K562 (cell line): ENCODE measurements at regions not wholly inside any gene's neighbourhood (a gene's known extent, or its start where the extent isn't known, plus 50 kb on each side); places are given as distances from the start of the nearest gene placed in this dataset.

Experiments used
- CBFA2T3 ChIP-seq: fragments of 450-650 bp; IDR thresholded peaks from 2 replicates; pipeline ENCODE4 v1.6.1; 2017
- ELF4 ChIP-seq: fragments of 450-650 bp; formaldehyde crosslinking; IDR thresholded peaks from 2 replicates; pipeline ENCODE4 v1.4.0; 2022; ENCODE audit warnings: missing genetic modification characterization
- KDM5B ChIP-seq: fragments of 200-600 bp; sonication (generic); IDR thresholded peaks from 2 replicates; pipeline ENCODE4 v1.6.1; 2012; ENCODE audit warnings: low read depth, mild to moderate bottlenecking, moderate library complexity, low read length, control low read depth, inconsistent platforms; ENCODE audit not compliant: insufficient replicate concordance
- KLF16 ChIP-seq: IDR thresholded peaks from 2 replicates; pipeline ENCODE4 v1.6.1; 2016; ENCODE audit warnings: antibody characterized with exemption
- MXI1 ChIP-seq: IDR thresholded peaks from 2 replicates; pipeline ENCODE4 v1.6.1; 2011; ENCODE audit warnings: low read depth, mild to moderate bottlenecking, improper control_type of control experiment, low read length
- NFE2L1 ChIP-seq: fragments of 450-650 bp; IDR thresholded peaks from 2 replicates; pipeline ENCODE4 v1.6.1; 2016; ENCODE audit warnings: missing genetic modification characterization, low read depth, mild to moderate bottlenecking, missing compliant biosample characterization, moderate library complexity, borderline replicate concordance
- NR2C1 ChIP-seq, 2 experiments: fragments of 450-650 bp; IDR thresholded peaks; 2 replicates each; pipeline ENCODE4 v1.6.1; 2017; ENCODE audit warnings: mild to moderate bottlenecking in 2 of 2, antibody characterized with exemption in 1 of 2, inconsistent platforms in 1 of 2, missing compliant biosample characterization in 1 of 2, missing genetic modification characterization in 1 of 2
- NR4A1 ChIP-seq, 2 experiments: fragments of 250-450 bp in 1 of 2; fragments of 450-650 bp in 1 of 2; sonication (Bioruptor Pico) in 1 of 2; IDR thresholded peaks; 2 replicates each; pipeline versions ENCODE4 v1.4.0 to v1.6.1; 2016 to 2020; ENCODE audit warnings: mild to moderate bottlenecking in 2 of 2, missing compliant biosample characterization in 1 of 2, missing genetic modification characterization in 1 of 2, moderate library complexity in 1 of 2
- POLR3A ChIP-seq: IDR thresholded peaks from 2 replicates; pipeline ENCODE4 v1.6.1; 2011; ENCODE audit warnings: borderline replicate concordance, mild to moderate bottlenecking, moderate library complexity; ENCODE audit not compliant: insufficient read length, insufficient read depth; ENCODE audit errors: extremely low read depth
- RFX7 ChIP-seq: fragments of 250-450 bp; sonication (Bioruptor Pico); IDR thresholded peaks from 2 replicates; pipeline ENCODE4 v1.5.1; 2021; ENCODE audit warnings: mild to moderate bottlenecking
- RNF2 ChIP-seq: sonication (generic); IDR thresholded peaks from 2 replicates; pipeline ENCODE4 v1.6.1; 2016
- SAP30 ChIP-seq: fragments of 200-600 bp; sonication (generic); IDR thresholded peaks from 2 replicates; pipeline ENCODE4 v1.6.1; 2012; ENCODE audit warnings: borderline replicate concordance, low read depth, mild to moderate bottlenecking, moderate library complexity, low read length, control low read depth, inconsistent platforms; ENCODE audit not compliant: insufficient read depth, poor library complexity, severe bottlenecking
- SMARCA4 ChIP-seq: fragments of 450-650 bp; IDR thresholded peaks from 2 replicates; pipeline ENCODE4 v1.6.1; 2016
- TAF15 ChIP-seq: fragments of 200-400 bp; formaldehyde crosslinking; IDR thresholded peaks from 2 replicates; pipeline ENCODE4 v1.6.1; 2017; ENCODE audit warnings: mild to moderate bottlenecking, low read depth, low read length, moderate library complexity
- ZBTB17 ChIP-seq: fragments of 450-650 bp; formaldehyde crosslinking; IDR thresholded peaks from 2 replicates; pipeline ENCODE4 v1.4.0; 2020; ENCODE audit warnings: mild to moderate bottlenecking
- ZNF175 ChIP-seq: fragments of 200-800 bp; sonication (Bioruptor generic); IDR thresholded peaks from 2 replicates; pipeline ENCODE4 v1.6.1; 2016; ENCODE audit warnings: low read depth, mild to moderate bottlenecking, missing genetic modification characterization, missing compliant biosample characterization
- ZNF232 ChIP-seq: sonication (generic); formaldehyde crosslinking; IDR thresholded peaks from 2 replicates; pipeline ENCODE4 v1.8.0; 2022; ENCODE audit warnings: mild to moderate bottlenecking, missing genetic modification reagents
- ZNF57 ChIP-seq: fragments of 450-650 bp; formaldehyde crosslinking; IDR thresholded peaks from 2 replicates; pipeline ENCODE4 v1.4.0; 2020; ENCODE audit warnings: mild to moderate bottlenecking, moderate library complexity
- ZNF75A ChIP-seq: fragments of 450-650 bp; formaldehyde crosslinking; IDR thresholded peaks from 2 replicates; pipeline ENCODE4 v1.4.0; 2020; ENCODE audit warnings: mild to moderate bottlenecking
- ZNF778 ChIP-seq: fragments of 450-650 bp; formaldehyde crosslinking; IDR thresholded peaks from 2 replicates; pipeline ENCODE4 v1.4.0; 2020; ENCODE audit warnings: mild to moderate bottlenecking, moderate library complexity
- TF ChIP-seq, protein P1 (sequence below): fragments of 250-450 bp; sonication (Bioruptor Pico); IDR thresholded peaks from 2 replicates; pipeline ENCODE4 v1.4.0; 2020; ENCODE audit warnings: mild to moderate bottlenecking
- TF ChIP-seq, protein P2 (sequence below), 3 experiments: fragments of 200-800 bp in 1 of 3; sonication (Bioruptor generic) in 1 of 3; sonication (generic) in 1 of 3; formaldehyde crosslinking in 1 of 3; IDR thresholded peaks; 2 replicates each; pipeline versions ENCODE4 v1.6.1 to v1.8.0; 2016 to 2022; ENCODE audit warnings: mild to moderate bottlenecking in 2 of 3, missing compliant biosample characterization in 2 of 3, missing genetic modification characterization in 2 of 3, missing genetic modification reagents in 1 of 3
- TF ChIP-seq, protein P3 (sequence below): sonication (generic); formaldehyde crosslinking; IDR thresholded peaks from 2 replicates; pipeline ENCODE4 v1.8.0; 2022; ENCODE audit warnings: mild to moderate bottlenecking, missing genetic modification reagents

DNA sequence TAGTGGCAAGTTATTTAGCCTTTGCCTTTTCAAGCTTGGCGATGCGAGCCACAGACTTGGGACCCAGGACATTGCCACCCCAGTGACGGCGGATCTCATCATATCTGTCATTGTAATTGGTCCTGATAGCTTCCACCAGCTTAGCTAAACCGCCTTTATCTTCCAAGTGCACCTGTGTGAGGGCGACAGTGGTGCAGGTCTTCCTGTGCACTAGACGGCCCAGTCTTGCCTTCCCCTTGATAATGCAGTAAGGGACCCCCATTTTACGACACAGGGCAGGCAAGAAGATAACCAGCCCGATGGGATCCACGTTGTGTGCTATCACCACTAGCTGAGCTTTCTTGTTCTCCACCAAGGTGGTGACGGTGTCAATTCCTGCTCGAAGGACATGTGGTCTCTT is 99.6 kb upstream of the ITGB1 start (continued):
- TF ChIP-seq ELF4 (CRISPR knock-in tag) (no peak), RNF2 (no peak), ZNF57 (CRISPR knock-in tag) (no peak), POLR3A (no peak), RFX7 (CRISPR knock-in tag) (no peak), TAF15 (no peak), KDM5B (no peak), ZNF778 (no peak), NR4A1 (CRISPR knock-in tag; IDR thresholded peaks at IDR 0.05) (no peak), NR4A1 (tag; IDR thresholded peaks at IDR 0.05) (no peak), NFE2L1 (tag) (no peak), SMARCA4 (peak; percentile 62), SAP30 (no peak), ZNF75A (CRISPR knock-in tag) (no peak), KLF16 (peak; percentile 9; the same call in 1 of the 2 replicates), ZNF175 (CRISPR knock-in tag) (no peak), MXI1 (no peak), CBFA2T3 (peak; percentile 81), ZNF232 (no peak), ZBTB17 (CRISPR knock-in tag) (no peak), NR2C1 (IDR thresholded peaks at IDR 0.05) (no peak), NR2C1 (tag; IDR thresholded peaks at IDR 0.05) (no peak)
- TF ChIP-seq, protein P1, sequence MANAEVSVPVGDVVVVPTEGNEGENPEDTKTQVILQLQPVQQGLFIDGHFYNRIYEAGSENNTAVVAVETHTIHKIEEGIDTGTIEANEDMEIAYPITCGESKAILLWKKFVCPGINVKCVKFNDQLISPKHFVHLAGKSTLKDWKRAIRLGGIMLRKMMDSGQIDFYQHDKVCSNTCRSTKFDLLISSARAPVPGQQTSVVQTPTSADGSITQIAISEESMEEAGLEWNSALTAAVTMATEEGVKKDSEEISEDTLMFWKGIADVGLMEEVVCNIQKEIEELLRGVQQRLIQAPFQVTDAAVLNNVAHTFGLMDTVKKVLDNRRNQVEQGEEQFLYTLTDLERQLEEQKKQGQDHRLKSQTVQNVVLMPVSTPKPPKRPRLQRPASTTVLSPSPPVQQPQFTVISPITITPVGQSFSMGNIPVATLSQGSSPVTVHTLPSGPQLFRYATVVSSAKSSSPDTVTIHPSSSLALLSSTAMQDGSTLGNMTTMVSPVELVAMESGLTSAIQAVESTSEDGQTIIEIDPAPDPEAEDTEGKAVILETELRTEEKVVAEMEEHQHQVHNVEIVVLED: no peak
- TF ChIP-seq, protein P2, sequence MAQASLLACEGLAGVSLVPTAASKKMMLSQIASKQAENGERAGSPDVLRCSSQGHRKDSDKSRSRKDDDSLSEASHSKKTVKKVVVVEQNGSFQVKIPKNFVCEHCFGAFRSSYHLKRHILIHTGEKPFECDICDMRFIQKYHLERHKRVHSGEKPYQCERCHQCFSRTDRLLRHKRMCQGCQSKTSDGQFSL (CRISPR knock-in tag; IDR thresholded peaks at IDR 0.05): no peak
- TF ChIP-seq, protein P2 (tag; IDR thresholded peaks at IDR 0.05): no peak
- TF ChIP-seq, protein P3, sequence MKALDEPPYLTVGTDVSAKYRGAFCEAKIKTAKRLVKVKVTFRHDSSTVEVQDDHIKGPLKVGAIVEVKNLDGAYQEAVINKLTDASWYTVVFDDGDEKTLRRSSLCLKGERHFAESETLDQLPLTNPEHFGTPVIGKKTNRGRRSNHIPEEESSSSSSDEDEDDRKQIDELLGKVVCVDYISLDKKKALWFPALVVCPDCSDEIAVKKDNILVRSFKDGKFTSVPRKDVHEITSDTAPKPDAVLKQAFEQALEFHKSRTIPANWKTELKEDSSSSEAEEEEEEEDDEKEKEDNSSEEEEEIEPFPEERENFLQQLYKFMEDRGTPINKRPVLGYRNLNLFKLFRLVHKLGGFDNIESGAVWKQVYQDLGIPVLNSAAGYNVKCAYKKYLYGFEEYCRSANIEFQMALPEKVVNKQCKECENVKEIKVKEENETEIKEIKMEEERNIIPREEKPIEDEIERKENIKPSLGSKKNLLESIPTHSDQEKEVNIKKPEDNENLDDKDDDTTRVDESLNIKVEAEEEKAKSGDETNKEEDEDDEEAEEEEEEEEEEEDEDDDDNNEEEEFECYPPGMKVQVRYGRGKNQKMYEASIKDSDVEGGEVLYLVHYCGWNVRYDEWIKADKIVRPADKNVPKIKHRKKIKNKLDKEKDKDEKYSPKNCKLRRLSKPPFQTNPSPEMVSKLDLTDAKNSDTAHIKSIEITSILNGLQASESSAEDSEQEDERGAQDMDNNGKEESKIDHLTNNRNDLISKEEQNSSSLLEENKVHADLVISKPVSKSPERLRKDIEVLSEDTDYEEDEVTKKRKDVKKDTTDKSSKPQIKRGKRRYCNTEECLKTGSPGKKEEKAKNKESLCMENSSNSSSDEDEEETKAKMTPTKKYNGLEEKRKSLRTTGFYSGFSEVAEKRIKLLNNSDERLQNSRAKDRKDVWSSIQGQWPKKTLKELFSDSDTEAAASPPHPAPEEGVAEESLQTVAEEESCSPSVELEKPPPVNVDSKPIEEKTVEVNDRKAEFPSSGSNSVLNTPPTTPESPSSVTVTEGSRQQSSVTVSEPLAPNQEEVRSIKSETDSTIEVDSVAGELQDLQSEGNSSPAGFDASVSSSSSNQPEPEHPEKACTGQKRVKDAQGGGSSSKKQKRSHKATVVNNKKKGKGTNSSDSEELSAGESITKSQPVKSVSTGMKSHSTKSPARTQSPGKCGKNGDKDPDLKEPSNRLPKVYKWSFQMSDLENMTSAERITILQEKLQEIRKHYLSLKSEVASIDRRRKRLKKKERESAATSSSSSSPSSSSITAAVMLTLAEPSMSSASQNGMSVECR: no peak
